Activated CD4-positive, alpha-beta memory T cell treated with anti-CD3 and anti-CD28 coated beads for 36 hours (primary cell): ENCODE measurements at regions not wholly inside any gene's neighbourhood (a gene's known extent, or its start where the extent isn't known, plus 50 kb on each side); places are given as distances from the start of the nearest gene placed in this dataset.
"Not testable (repeated sequence)": the region's sequence is repeated elsewhere in the genome, so short reads cannot be mapped to it uniquely, and the experiment has no call there.

Experiments used
- CTCF ChIA-PET: fragments of 350-600 bp; sonication (Branson Sonifier 250); formaldehyde crosslinking; loops from one replicate; lab custom pipeline; 2021; ENCODE audit warnings: antibody characterized with exemption, inconsistent platforms; lab: Charles Lee
- POLR2A ChIA-PET: fragments of 350-600 bp; sonication (Branson Sonifier 250); formaldehyde crosslinking; loops from one replicate; lab custom pipeline; 2021; ENCODE audit warnings: antibody characterized with exemption; lab: Charles Lee
- DNase-seq: peaks from one replicate; pipeline ENCODE4 v3.0.0-alpha.2; 2020
- H3K27ac Mint-ChIP-seq: one replicate; pipeline ENCODE4 v1.8.0; 2021; ENCODE audit warnings: mixed read lengths
- H3K27me3 Mint-ChIP-seq: one replicate; pipeline ENCODE4 v1.8.0; 2021; ENCODE audit warnings: mixed read lengths
- H3K36me3 Mint-ChIP-seq: one replicate; pipeline ENCODE4 v1.8.0; 2021; ENCODE audit warnings: mixed read lengths
- H3K4me1 Mint-ChIP-seq: one replicate; pipeline ENCODE4 v1.8.0; 2021; ENCODE audit warnings: low read depth, mixed read lengths
- H3K4me3 Mint-ChIP-seq: one replicate; pipeline ENCODE4 v1.8.0; 2021; ENCODE audit warnings: mild to moderate bottlenecking, mixed read lengths
- H3K9me3 Mint-ChIP-seq: one replicate; pipeline ENCODE4 v1.8.0; 2021; ENCODE audit warnings: mixed read lengths
- intact Hi-C: fragments of 100-400 bp; cut with micrococcal nuclease; formaldehyde crosslinking; loops from one replicate; pipeline ENCODE4 v1.15.1; 2023

GRCh38 chr9:63820882-63821281 is 1464.1 kb downstream of the FOXD4L5 start:
- H3K27me3 Mint-ChIP-seq = peaks cover 18% of the 10 kb centered on the region
- peaks cover 15% of the 10 kb centered on the region for H3K4me1 Mint-ChIP-seq
- H3K4me3 Mint-ChIP-seq, DNase-seq, POLR2A ChIA-PET, H3K36me3 Mint-ChIP-seq, H3K27ac Mint-ChIP-seq, CTCF ChIA-PET, intact Hi-C loops: not testable (repeated sequence)
- H3K9me3 Mint-ChIP-seq = peaks cover 26% of the 10 kb centered on the region

DNA sequence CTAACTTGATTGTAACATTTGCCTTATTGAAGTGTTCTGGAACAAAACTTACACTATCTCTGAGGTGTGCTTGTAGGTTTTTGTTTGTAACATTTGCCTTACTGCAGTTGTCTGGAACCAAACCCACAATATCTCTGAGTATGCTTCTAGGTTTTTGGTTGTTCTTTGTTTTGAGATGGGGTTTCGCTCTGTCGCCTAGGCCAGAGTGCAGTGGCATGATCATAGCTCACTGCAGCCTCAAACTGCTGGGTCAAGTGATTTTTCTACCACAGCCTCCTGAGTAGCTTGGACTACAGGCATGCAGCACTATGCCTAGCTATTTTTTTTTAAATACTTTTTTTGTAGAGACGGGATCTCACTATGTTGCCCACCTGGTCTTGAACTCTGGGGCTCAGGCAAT is 1464.6 kb downstream of the FOXD4L5 start:
- H3K27ac Mint-ChIP-seq, CTCF ChIA-PET, intact Hi-C loops, H3K36me3 Mint-ChIP-seq, POLR2A ChIA-PET, H3K4me3 Mint-ChIP-seq, DNase-seq: not testable (repeated sequence)
- peaks cover 18% of the 10 kb centered on the region for H3K27me3 Mint-ChIP-seq
- H3K9me3 Mint-ChIP-seq = peaks cover 27% of the 10 kb centered on the region
- H3K4me1 Mint-ChIP-seq = peaks cover 15% of the 10 kb centered on the region

DNA sequence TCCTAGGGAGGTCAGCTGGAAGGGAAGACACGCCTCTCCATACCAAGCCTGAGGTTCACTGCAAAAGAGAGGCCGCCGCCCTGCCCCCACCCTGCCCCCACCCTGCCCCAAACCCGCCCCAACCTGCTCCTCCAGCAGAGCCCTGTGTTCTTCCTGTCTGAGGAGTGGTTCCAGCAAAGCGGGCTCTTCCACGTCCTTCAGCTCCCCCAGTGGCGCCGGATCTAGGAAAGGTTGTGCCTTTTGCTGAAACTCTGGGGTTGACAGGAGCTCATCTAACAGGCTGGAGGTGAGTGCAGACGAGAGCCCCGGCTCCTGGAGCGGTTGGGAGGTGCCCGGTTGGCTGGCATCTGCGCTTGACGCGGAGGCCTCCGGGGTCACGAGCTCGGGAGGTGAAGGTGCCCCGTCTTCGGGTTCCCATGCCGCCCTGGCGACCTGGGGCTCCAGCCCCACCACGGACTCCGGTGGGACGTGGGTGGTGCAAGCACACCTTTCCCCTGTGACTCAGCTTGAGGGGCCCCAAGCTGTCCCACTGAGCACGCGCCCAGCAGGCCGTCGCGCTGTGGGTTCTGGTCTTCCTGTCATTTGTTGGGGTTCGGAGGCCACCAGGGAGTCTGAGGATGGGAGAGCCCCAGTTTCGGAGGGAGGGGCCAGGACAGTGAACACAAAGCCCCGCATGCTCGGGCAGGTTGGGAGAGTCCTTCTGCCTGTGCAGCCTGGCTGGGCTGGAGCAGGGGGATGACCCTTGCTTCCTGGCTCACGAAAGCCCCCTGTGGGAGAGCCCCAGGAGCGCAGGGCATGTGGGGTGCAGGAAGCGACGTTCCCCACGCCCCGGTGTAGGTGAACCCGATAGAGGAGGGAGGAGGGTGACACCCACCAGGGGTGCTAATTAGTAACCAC is 1467.1 kb downstream of the FOXD4L5 start:
- intact Hi-C loops = no loop called here
- H3K4me3 Mint-ChIP-seq = peak overlapping the region; percentile 63
- peak overlapping the region; percentile 31 for H3K27ac Mint-ChIP-seq
- ChIA-PET POLR2A (no interaction called here), CTCF (interaction anchor here (1.0 to 1.2 kb wide), 2 partner anchors 1013 to 1019 kb away, joined by 3 to 4 read pairs; no protein-coding TSS in a partner anchor)
- peak; percentile 72 for DNase-seq
- peaks cover 15% of the 10 kb centered on the region for H3K4me1 Mint-ChIP-seq
- peaks cover 18% of the 10 kb centered on the region for H3K27me3 Mint-ChIP-seq
- peaks cover 23% of the 10 kb centered on the region for H3K9me3 Mint-ChIP-seq
- peaks cover 7% of the 10 kb centered on the region for H3K36me3 Mint-ChIP-seq

DNA sequence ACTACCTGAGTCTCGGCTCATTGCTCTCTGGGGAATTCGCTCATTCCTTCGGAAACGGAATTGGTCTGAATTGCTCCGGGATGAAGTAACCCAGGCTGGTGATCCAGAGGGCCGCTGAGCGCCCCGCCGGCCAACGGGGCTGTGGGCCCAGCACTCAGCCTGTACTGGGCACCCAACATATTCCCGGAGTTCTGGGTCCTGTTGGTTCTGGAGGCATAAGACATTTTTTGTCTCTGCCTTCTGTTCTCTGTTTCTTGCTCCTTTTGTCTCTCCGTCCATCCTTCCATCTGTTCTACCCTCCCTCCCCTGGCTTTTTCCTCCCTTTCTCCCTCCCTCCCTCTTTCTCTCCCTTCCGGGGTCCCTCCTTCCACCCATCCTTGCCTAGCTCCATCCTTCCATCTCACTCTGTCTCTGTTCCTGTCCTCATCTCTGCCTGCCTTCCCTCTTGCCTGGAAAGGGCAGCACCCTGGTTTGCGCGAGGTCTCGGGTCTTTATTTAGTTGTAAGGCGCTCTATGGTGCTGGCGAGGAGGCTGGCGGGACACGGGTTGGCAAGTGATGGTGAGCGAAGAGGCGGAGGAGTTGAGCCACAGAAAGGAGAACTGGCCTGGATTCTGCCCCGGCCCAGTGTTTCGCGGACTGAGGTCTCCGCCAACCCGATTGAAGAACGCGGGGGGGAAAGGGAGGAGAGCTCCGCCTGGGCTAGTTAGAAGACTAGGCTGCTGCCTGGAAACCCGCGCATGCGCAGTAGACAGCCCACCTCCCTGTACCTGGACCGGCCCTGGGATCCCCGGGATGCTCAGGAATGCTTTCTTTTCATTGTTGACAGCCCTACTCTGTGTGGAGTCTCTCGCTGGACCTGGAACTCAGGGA is 1468.0 kb downstream of the FOXD4L5 start:
- ChIA-PET POLR2A (no interaction called here), CTCF (interaction anchor here (1.0 to 1.2 kb wide), 2 partner anchors 1012 to 1018 kb away, joined by 3 to 4 read pairs; no protein-coding TSS in a partner anchor)
- Mint-ChIP-seq H3K27ac (peak overlapping the region; percentile 1), H3K4me3 (peak overlapping the region; percentile 63), H3K9me3 (peaks cover 22% of the 10 kb centered on the region), H3K4me1 (peaks cover 15% of the 10 kb centered on the region), H3K36me3 (peaks cover 7% of the 10 kb centered on the region), H3K27me3 (peaks cover 18% of the 10 kb centered on the region)
- peak; percentile 70 for DNase-seq
- intact Hi-C loops = no loop called here

DNA sequence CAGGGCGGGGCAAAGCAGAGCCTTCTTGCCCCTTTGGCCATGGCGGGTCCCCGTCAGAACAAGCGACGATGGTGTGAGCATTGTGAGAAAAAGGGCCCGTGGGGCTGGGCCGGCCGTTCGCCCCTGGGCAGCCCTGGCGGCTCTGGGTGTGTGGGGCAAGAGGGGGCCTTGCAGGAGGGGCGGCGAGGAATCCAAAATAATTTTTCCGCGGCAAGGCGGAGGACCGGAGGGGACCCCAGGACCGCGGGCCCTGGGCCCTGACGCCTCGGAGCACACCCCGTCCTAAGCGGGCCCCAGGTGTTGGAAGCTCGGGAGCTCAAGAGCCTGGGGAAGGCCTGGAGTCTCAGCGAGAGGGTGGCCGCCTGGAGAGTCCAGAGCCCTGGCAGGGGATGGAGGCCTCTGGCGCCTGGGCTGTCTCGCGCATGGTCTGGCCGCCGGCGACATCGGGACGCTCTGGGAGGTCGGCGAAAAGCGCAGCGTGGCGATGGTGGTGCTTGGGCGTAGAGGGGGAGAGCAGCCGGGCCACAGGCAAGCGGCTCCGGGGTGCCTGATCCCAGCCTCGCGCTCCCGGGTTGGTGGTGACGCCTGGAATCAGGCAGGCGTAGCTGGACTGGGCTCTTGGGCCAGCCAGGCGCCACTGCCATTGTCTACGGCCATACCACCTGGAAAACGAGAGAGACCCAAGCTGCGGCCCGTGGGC is 1469.9 kb downstream of the FOXD4L5 start:
- POLR2A ChIA-PET, intact Hi-C loops, H3K36me3 Mint-ChIP-seq, H3K4me3 Mint-ChIP-seq, DNase-seq, H3K27ac Mint-ChIP-seq, CTCF ChIA-PET: not testable (repeated sequence)
- Mint-ChIP-seq H3K27me3 (peaks cover 16% of the 10 kb centered on the region), H3K4me1 (peaks cover 15% of the 10 kb centered on the region), H3K9me3 (peaks cover 20% of the 10 kb centered on the region)

GRCh38 chr9:63813391-63814021 is 1471.5 kb downstream of the FOXD4L5 start:
- H3K36me3 Mint-ChIP-seq, CTCF ChIA-PET, H3K27ac Mint-ChIP-seq, DNase-seq, intact Hi-C loops, H3K4me3 Mint-ChIP-seq, POLR2A ChIA-PET: not testable (repeated sequence)
- peaks cover 15% of the 10 kb centered on the region for H3K4me1 Mint-ChIP-seq
- H3K9me3 Mint-ChIP-seq = peaks cover 22% of the 10 kb centered on the region
- H3K27me3 Mint-ChIP-seq = peaks cover 16% of the 10 kb centered on the region

GRCh38 chr9:63812822-63813221 is 1472.2 kb downstream of the FOXD4L5 start:
- H3K4me3 Mint-ChIP-seq, DNase-seq, POLR2A ChIA-PET, H3K27ac Mint-ChIP-seq, intact Hi-C loops, CTCF ChIA-PET, H3K36me3 Mint-ChIP-seq: not testable (repeated sequence)
- Mint-ChIP-seq H3K9me3 (peaks cover 18% of the 10 kb centered on the region), H3K4me1 (peaks cover 11% of the 10 kb centered on the region), H3K27me3 (peaks cover 12% of the 10 kb centered on the region)

GRCh38 chr9:63804205-63804604 is 1480.8 kb downstream of the FOXD4L5 start:
- H3K4me1 Mint-ChIP-seq, POLR2A ChIA-PET, DNase-seq, H3K27ac Mint-ChIP-seq, CTCF ChIA-PET, H3K27me3 Mint-ChIP-seq, H3K36me3 Mint-ChIP-seq, intact Hi-C loops, H3K4me3 Mint-ChIP-seq: not testable (repeated sequence)
- H3K9me3 Mint-ChIP-seq = peaks cover 18% of the 10 kb centered on the region

- H3K4me1 Mint-ChIP-seq, H3K27ac Mint-ChIP-seq, CTCF ChIA-PET, H3K36me3 Mint-ChIP-seq, H3K4me3 Mint-ChIP-seq, DNase-seq, POLR2A ChIA-PET, H3K27me3 Mint-ChIP-seq, intact Hi-C loops: not testable (repeated sequence)
- H3K9me3 Mint-ChIP-seq = peaks cover 31% of the 10 kb centered on the region
These were observed 1490.8 kb downstream of the FOXD4L5 start for GRCh38 chr9:63794081-63794685.

DNA sequence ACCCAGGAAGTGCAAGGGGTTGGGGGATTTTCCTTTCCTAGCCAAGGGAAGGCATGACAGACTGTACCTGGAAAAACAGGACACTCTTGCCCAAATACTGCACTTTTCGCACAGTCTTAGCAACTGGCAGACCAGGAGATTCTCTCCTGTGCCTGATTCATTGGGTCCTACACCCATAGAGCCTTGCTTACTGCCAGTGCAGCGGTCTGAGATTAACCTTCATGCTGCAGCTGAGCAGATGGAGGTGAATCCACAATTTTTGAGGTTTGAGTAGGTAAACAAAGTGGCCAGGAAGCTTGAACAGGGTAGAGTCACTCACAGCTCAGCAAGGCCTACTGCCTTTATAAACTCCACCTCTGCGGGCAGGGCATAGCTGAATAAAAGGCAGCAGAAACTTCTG is 1497.6 kb downstream of the FOXD4L5 start:
- H3K36me3 Mint-ChIP-seq, H3K27ac Mint-ChIP-seq, intact Hi-C loops, H3K27me3 Mint-ChIP-seq, DNase-seq, CTCF ChIA-PET, H3K4me3 Mint-ChIP-seq, POLR2A ChIA-PET, H3K4me1 Mint-ChIP-seq: not testable (repeated sequence)
- peaks cover 35% of the 10 kb centered on the region for H3K9me3 Mint-ChIP-seq

- not testable (repeated sequence) for DNase-seq, H3K36me3 Mint-ChIP-seq
- H3K9me3 Mint-ChIP-seq = peaks cover 19% of the 10 kb centered on the region
These were observed 1500.0 kb downstream of the FOXD4L5 start for GRCh38 chr9:63785059-63785458.

More at GRCh38 chr9:63785059-63785458, 1500.0 kb downstream of the FOXD4L5 start:
- H3K27me3 Mint-ChIP-seq, H3K27ac Mint-ChIP-seq, H3K4me1 Mint-ChIP-seq, CTCF ChIA-PET, POLR2A ChIA-PET, intact Hi-C loops, H3K4me3 Mint-ChIP-seq: not testable (repeated sequence)
